SW480 (cell line): ENCODE measurements at regions not wholly inside any gene's neighbourhood (a gene's known extent, or its start where the extent isn't known, plus 50 kb on each side); places are given as distances from the start of the nearest gene placed in this dataset.

ENCODE experiments used
- DNase-seq: peaks from one replicate; pipeline ENCODE4 v3.0.0-alpha.2; 2016; ENCODE audit warnings: low spot score

GRCh38 chr18:78151948-78152725 lies 827.5 kb upstream of the SALL3 start:
- no peak for DNase-seq

GRCh38 chr18:78153362-78153761 lies 826.3 kb upstream of the SALL3 start:
- DNase-seq, result no peak

- DNase-seq, result no peak
Observed at GRCh38 chr18:78154444-78154843, 825.2 kb upstream of the SALL3 start.

- DNase-seq, result no peak
Observed at GRCh38 chr18:78154853-78155252, 824.8 kb upstream of the SALL3 start.

GRCh38 chr18:78156466-78156865 lies 823.2 kb upstream of the SALL3 start:
- no peak for DNase-seq

- DNase-seq, result no peak
Observed at GRCh38 chr18:78158943-78159342, 820.7 kb upstream of the SALL3 start.

- no peak for DNase-seq
Observed at GRCh38 chr18:78159397-78159796, 820.2 kb upstream of the SALL3 start.

- no peak for DNase-seq
Observed at GRCh38 chr18:78160961-78161656, 818.5 kb upstream of the SALL3 start.

- no peak for DNase-seq
Observed at GRCh38 chr18:78165525-78165924, 814.1 kb upstream of the SALL3 start.

GRCh38 chr18:78168526-78168925 lies 811.1 kb upstream of the SALL3 start:
- DNase-seq, result no peak

- DNase-seq, result no peak
Observed at GRCh38 chr18:78169174-78169864, 810.3 kb upstream of the SALL3 start.

- DNase-seq, result no peak
Observed at GRCh38 chr18:78171954-78172353, 807.7 kb upstream of the SALL3 start.

- DNase-seq, result no peak
Observed at GRCh38 chr18:78174737-78175136, 804.9 kb upstream of the SALL3 start.

- DNase-seq, result peak; percentile 61
Observed at GRCh38 chr18:78178812-78179211, 800.8 kb upstream of the SALL3 start.

GRCh38 chr18:78180741-78181140 lies 798.9 kb upstream of the SALL3 start:
- no peak for DNase-seq

GRCh38 chr18:78183815-78184214 lies 795.8 kb upstream of the SALL3 start:
- DNase-seq, result no peak

- DNase-seq, result no peak
Observed at GRCh38 chr18:78191276-78191675, 788.3 kb upstream of the SALL3 start.

- peak; percentile 55 for DNase-seq
Observed at GRCh38 chr18:78192054-78192453, 787.6 kb upstream of the SALL3 start.

GRCh38 chr18:78196280-78196679 lies 783.3 kb upstream of the SALL3 start:
- no peak for DNase-seq

GRCh38 chr18:78199002-78199401 lies 780.6 kb upstream of the SALL3 start:
- DNase-seq, result no peak

- DNase-seq, result no peak
Observed at GRCh38 chr18:78199611-78200010, 780.0 kb upstream of the SALL3 start.

GRCh38 chr18:78207942-78208341 lies 771.7 kb upstream of the SALL3 start:
- no peak for DNase-seq

- no peak for DNase-seq
Observed at GRCh38 chr18:78208461-78208860, 771.2 kb upstream of the SALL3 start.
